B cell (primary cell): ENCODE measurements at regions not wholly inside any gene's neighbourhood (a gene's known extent, or its start where the extent isn't known, plus 50 kb on each side); places are given as distances from the start of the nearest gene placed in this dataset.

Experiments
- ATAC-seq: fragments of 200-7000 bp; cut with Tn5 transposase; one replicate; pipeline ENCODE4 v1.10.0; 2021; ENCODE audit warnings: low read depth, mild to moderate bottlenecking, moderate number of reproducible peaks, moderate library complexity
- CTCF ChIA-PET: fragments of 350-600 bp; sonication (Branson Sonifier 250); formaldehyde crosslinking; loops from one replicate; lab custom pipeline; 2021; ENCODE audit warnings: antibody characterized with exemption, inconsistent platforms; lab: Charles Lee
- POLR2A ChIA-PET: fragments of 350-600 bp; sonication (Branson Sonifier 250); formaldehyde crosslinking; loops from one replicate; lab custom pipeline; 2021; ENCODE audit warnings: antibody characterized with exemption; lab: Charles Lee
- DNase-seq: peaks from one replicate; pipeline ENCODE4 v3.0.0; 2013
- H2AFZ ChIP-seq: 2 replicates; pipeline ENCODE4 v1.6.1; 2012; ENCODE audit warnings: mild to moderate bottlenecking, low read depth, low read length; ENCODE audit not compliant: insufficient read depth, poor library complexity, severe bottlenecking
- H3K27ac ChIP-seq, 2 donors: 1 replicate in 1 of 2; 2 replicates in 1 of 2; pipeline ENCODE4 v1.5.1; 2012 to 2013; ENCODE audit warnings: low read length in 2 of 2, mild to moderate bottlenecking in 2 of 2, moderate library complexity in 1 of 2
- H3K27me3 ChIP-seq, 4 experiments: fragments of 200-600 bp in 1 of 4; sonication (generic) in 1 of 4; replicated peaks in 1 of 4; 1 replicate in 2 of 4; 2 replicates in 2 of 4; pipeline versions ENCODE4 v1.6.1 to v1.7.0; 2013 to 2016; ENCODE audit warnings: low read length in 3 of 4, mild to moderate bottlenecking in 2 of 4, mixed read lengths in 1 of 4, moderate library complexity in 1 of 4; ENCODE audit not compliant: insufficient read depth in 4 of 4, control insufficient read depth in 3 of 4; ENCODE audit errors: control extremely low read depth in 1 of 4
- H3K36me3 ChIP-seq, 2 experiments: replicated peaks in 1 of 2; 1 replicate in 1 of 2; 2 replicates in 1 of 2; pipeline versions ENCODE4 v1.6.1 to v1.7.1; 2013; ENCODE audit warnings: low read length in 1 of 2; ENCODE audit not compliant: insufficient read depth in 2 of 2, control insufficient read depth in 1 of 2; ENCODE audit errors: control extremely low read depth in 1 of 2, extremely low read depth in 1 of 2
- H3K4me1 ChIP-seq, 2 donors: fragments of 200-600 bp in 1 of 2; sonication (generic) in 1 of 2; 1 replicate in 1 of 2; 2 replicates in 1 of 2; pipeline versions ENCODE4 v1.5.1 to v1.6.1; 2013 to 2017; ENCODE audit warnings: low read length in 2 of 2; ENCODE audit not compliant: control insufficient read depth in 2 of 2, insufficient read depth in 2 of 2
- H3K4me2 ChIP-seq: replicated peaks from 2 replicates; pipeline ENCODE3; 2012; ENCODE audit warnings: mild to moderate bottlenecking, low read depth, low read length; ENCODE audit not compliant: poor library complexity, severe bottlenecking
- H3K4me3 ChIP-seq, 5 experiments: fragments of 200-600 bp in 1 of 5; sonication (generic) in 1 of 5; 1 replicate in 3 of 5; 2 replicates in 2 of 5; pipeline versions ENCODE4 v1.5.1 to v1.7.0; 2011 to 2016; ENCODE audit warnings: low read length in 4 of 5, mild to moderate bottlenecking in 4 of 5, low read depth in 2 of 5, control low read depth in 1 of 5, moderate library complexity in 1 of 5; ENCODE audit not compliant: insufficient read depth in 1 of 5; ENCODE audit errors: control extremely low read depth in 1 of 5, extremely low read depth in 1 of 5
- H3K79me2 ChIP-seq: fragments of 200-600 bp; sonication (generic); one replicate; pipeline ENCODE4 v1.6.0; 2016; ENCODE audit warnings: low read length; ENCODE audit not compliant: control insufficient read depth, insufficient read depth
- H3K9ac ChIP-seq: fragments of 200-600 bp; sonication (generic); 2 replicates; pipeline ENCODE4 v1.6.1; 2017; ENCODE audit warnings: mild to moderate bottlenecking, low read length, moderate library complexity
- H3K9me3 ChIP-seq, 3 donors: one replicate each; pipeline versions ENCODE4 v1.6.1 to v1.7.1; 2013; ENCODE audit warnings: low read length in 2 of 3; ENCODE audit not compliant: control insufficient read depth in 2 of 3, insufficient read depth in 1 of 3; ENCODE audit errors: control extremely low read depth in 1 of 3
- H4K20me1 ChIP-seq: 2 replicates; pipeline ENCODE4 v1.6.0; 2012; ENCODE audit warnings: mild to moderate bottlenecking, low read length; ENCODE audit not compliant: insufficient read depth, control insufficient read depth, poor library complexity, severe bottlenecking
- H3K27ac Mint-ChIP-seq: one replicate; pipeline ENCODE4 v1.8.0; 2021; ENCODE audit warnings: mixed read lengths
- H3K27me3 Mint-ChIP-seq: one replicate; pipeline ENCODE4 v1.8.0; 2021; ENCODE audit warnings: mixed read lengths
- H3K4me1 Mint-ChIP-seq: one replicate; pipeline ENCODE4 v1.8.0; 2021; ENCODE audit warnings: mixed read lengths
- H3K4me3 Mint-ChIP-seq: one replicate; pipeline ENCODE4 v1.8.0; 2021; ENCODE audit warnings: mixed read lengths
- H3K9me3 Mint-ChIP-seq: one replicate; pipeline ENCODE4 v1.8.0; 2022; ENCODE audit warnings: mixed read lengths; ENCODE audit not compliant: insufficient read depth
- EZH2 ChIP-seq: IDR thresholded peaks from 2 replicates; pipeline ENCODE4 v1.6.1; 2012; ENCODE audit warnings: borderline replicate concordance, low read depth, mild to moderate bottlenecking, moderate library complexity, low read length; ENCODE audit not compliant: insufficient read depth, poor library complexity, severe bottlenecking
- WGBS: methylation state at CpG from one replicate; pipeline ENCODE4 v1.1.5; 2013; ENCODE audit warnings: missing lambda C conversion rate; ENCODE audit not compliant: insufficient coverage; 5-methylcytosine and 5-hydroxymethylcytosine counted together
- intact Hi-C: fragments of 100-400 bp; cut with micrococcal nuclease; formaldehyde crosslinking; loops from one replicate; pipeline ENCODE4 v1.10.0; 2022
- TF ChIP-seq, protein P1 (sequence below): fragments of 200-600 bp; IDR thresholded peaks from one replicate; pipeline ENCODE4 v1.8.0; 2022; ENCODE audit warnings: antibody characterized with exemption, mild to moderate bottlenecking

DNA sequence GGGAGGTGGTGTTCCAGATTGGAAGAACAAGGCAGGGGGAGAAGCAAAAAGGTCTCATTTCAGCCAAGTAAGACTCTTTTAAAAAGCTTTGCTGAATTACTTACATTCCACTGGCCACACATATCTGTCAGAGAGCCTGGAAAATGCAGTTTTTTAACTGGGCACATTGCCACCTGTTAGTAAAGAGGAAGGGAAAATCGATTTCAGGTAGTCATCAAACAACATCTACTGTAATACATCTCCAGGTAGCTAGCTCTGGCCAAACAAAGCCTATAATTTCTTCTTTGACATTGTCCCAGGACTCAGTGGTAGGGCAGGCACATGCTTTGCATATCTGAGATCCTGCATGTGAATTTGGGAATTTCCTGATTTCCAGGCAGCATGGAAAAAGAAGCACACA is 480.7 kb upstream of the SUCLG2 start:
- no peaks in the 10 kb centered on the region for H3K79me2 ChIP-seq
- H3K9ac ChIP-seq = no peak overlapping the region
- no peak overlapping the region for H3K27ac ChIP-seq
- TF ChIP-seq, protein P1, sequence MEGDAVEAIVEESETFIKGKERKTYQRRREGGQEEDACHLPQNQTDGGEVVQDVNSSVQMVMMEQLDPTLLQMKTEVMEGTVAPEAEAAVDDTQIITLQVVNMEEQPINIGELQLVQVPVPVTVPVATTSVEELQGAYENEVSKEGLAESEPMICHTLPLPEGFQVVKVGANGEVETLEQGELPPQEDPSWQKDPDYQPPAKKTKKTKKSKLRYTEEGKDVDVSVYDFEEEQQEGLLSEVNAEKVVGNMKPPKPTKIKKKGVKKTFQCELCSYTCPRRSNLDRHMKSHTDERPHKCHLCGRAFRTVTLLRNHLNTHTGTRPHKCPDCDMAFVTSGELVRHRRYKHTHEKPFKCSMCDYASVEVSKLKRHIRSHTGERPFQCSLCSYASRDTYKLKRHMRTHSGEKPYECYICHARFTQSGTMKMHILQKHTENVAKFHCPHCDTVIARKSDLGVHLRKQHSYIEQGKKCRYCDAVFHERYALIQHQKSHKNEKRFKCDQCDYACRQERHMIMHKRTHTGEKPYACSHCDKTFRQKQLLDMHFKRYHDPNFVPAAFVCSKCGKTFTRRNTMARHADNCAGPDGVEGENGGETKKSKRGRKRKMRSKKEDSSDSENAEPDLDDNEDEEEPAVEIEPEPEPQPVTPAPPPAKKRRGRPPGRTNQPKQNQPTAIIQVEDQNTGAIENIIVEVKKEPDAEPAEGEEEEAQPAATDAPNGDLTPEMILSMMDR = no peak
- TF ChIP-seq EZH2 = no peak
- WGBS = no CpG with 5 or more reads among the region's 1 CpG
- H3K9me3 ChIP-seq = peaks cover 0 to 3% (median 0%) of the 10 kb centered on the region in 3 donors
- ChIA-PET CTCF (no interaction called here), POLR2A (no interaction called here)
- H3K27me3 ChIP-seq = no peaks in the 10 kb centered on the region
- H3K27me3 Mint-ChIP-seq = no peaks in the 10 kb centered on the region
- no peaks in the 10 kb centered on the region for H3K36me3 ChIP-seq
- intact Hi-C loops = no loop called here
- no peak overlapping the region for H3K4me3 ChIP-seq
- DNase-seq (no peak), ATAC-seq (no peak)
- H3K4me1 Mint-ChIP-seq = no peaks in the 10 kb centered on the region
- no peak overlapping the region for H3K4me3 Mint-ChIP-seq
- no peak overlapping the region for H2AFZ ChIP-seq
- H3K4me2 ChIP-seq = no peak overlapping the region
- no peaks in the 10 kb centered on the region for H3K4me1 ChIP-seq
- H3K27ac Mint-ChIP-seq = no peak overlapping the region
- H4K20me1 ChIP-seq = no peaks in the 10 kb centered on the region
- no peaks in the 10 kb centered on the region for H3K9me3 Mint-ChIP-seq

DNA sequence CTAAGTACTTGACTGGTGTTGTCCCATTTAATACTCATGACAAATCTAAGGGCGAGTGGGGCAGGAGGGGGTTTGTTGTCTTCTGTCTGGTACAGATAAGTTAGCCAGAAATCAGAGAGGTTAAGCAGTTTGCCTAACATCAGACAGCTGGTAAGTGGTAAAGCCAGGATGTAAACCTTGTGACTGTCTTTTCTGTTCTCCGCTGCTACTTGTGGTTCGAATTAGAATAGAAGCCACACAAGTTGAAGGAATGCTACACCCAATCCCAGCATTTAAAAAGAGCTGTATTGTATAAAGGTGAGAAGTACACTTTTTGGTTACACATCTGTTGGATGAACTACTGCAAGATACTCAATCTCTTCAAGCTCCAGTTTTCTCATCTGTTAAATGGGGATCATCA is 474.7 kb upstream of the SUCLG2 start:
- Histone ChIP-seq H3K9me3 (peaks cover 0 to 3% (median 0%) of the 10 kb centered on the region in 3 donors), H3K9ac (no peak overlapping the region), H2AFZ (no peak overlapping the region), H3K36me3 (no peaks in the 10 kb centered on the region), H3K4me1 (no peaks in the 10 kb centered on the region), H3K79me2 (no peaks in the 10 kb centered on the region), H4K20me1 (no peaks in the 10 kb centered on the region), H3K4me2 (no peak overlapping the region), H3K4me3 (no peak overlapping the region), H3K27me3 (no peaks in the 10 kb centered on the region), H3K27ac (no peak overlapping the region)
- WGBS = 63% methylated on average over 1 of the region's 3 CpGs
- H3K4me3 Mint-ChIP-seq = no peak overlapping the region
- no peaks in the 10 kb centered on the region for H3K27me3 Mint-ChIP-seq
- CTCF ChIA-PET = no interaction called here
- no peak for TF ChIP-seq EZH2
- TF ChIP-seq, protein P1 = no peak
- no peak for DNase-seq
- H3K27ac Mint-ChIP-seq = no peak overlapping the region
- H3K4me1 Mint-ChIP-seq = no peaks in the 10 kb centered on the region
- intact Hi-C loops = no loop called here
- POLR2A ChIA-PET = no interaction called here
- ATAC-seq = no peak
- H3K9me3 Mint-ChIP-seq = no peaks in the 10 kb centered on the region
